Epidermal melanocyte (primary cell): ENCODE measurements at regions not wholly inside any gene's neighbourhood (a gene's known extent, or its start where the extent isn't known, plus 50 kb on each side); places are given as distances from the start of the nearest gene placed in this dataset.
"Not testable (repeated sequence)": the region's sequence is repeated elsewhere in the genome, so short reads cannot be mapped to it uniquely, and the experiment has no call there.

ENCODE experiments used
- DNase-seq: peaks from one replicate; pipeline ENCODE4 v3.0.0; 2011; ENCODE audit warnings: low spot score; ENCODE audit not compliant: insufficient read length

GRCh38 chr3:11713171-11713570 lies 69.5 kb upstream of the VGLL4 start:
- no peak for DNase-seq

GRCh38 chr3:11712646-11713045 lies 68.9 kb upstream of the VGLL4 start:
- DNase-seq, result no peak

GRCh38 chr3:11711876-11712275 lies 68.2 kb upstream of the VGLL4 start:
- DNase-seq, result no peak

- no peak for DNase-seq
These were observed 66.1 kb upstream of the VGLL4 start for GRCh38 chr3:11709782-11710181.

- DNase-seq, result not testable (repeated sequence)
These were observed 63.4 kb upstream of the VGLL4 start for GRCh38 chr3:11707084-11707483.

GRCh38 chr3:11706604-11707003 lies 62.9 kb upstream of the VGLL4 start:
- DNase-seq, result no peak

GRCh38 chr3:11705049-11705448 lies 61.3 kb upstream of the VGLL4 start:
- DNase-seq, result no peak

GRCh38 chr3:11703146-11703545 lies 59.4 kb upstream of the VGLL4 start:
- no peak for DNase-seq

GRCh38 chr3:11699083-11699427 lies 55.3 kb upstream of the VGLL4 start:
- no peak for DNase-seq

- DNase-seq, result no peak
These were observed 54.8 kb upstream of the VGLL4 start for GRCh38 chr3:11698326-11699082.

GRCh38 chr3:11697701-11698100 lies 54.0 kb upstream of the VGLL4 start:
- no peak for DNase-seq

- no peak for DNase-seq
These were observed 52.3 kb upstream of the VGLL4 start for GRCh38 chr3:11696054-11696453.
